ENCODE measurements at regions not wholly inside any gene's neighbourhood (a gene's known extent, or its start where the extent isn't known, plus 50 kb on each side); places are given as distances from the start of the nearest gene placed in this dataset.

GRCh38 chr1:105664495-105664894 is 1392.0 kb upstream of the PRMT6 start:
- no peak for TF ChIP-seq Cebpa-rat (IDR thresholded peaks at IDR 0.05)
- H3K27ac ChIP-seq = no peak overlapping the region
- H3K36me3 ChIP-seq = no peaks in the 10 kb centered on the region
- H3K9ac ChIP-seq = no peak overlapping the region
- no peaks in the 10 kb centered on the region for H4K20me1 ChIP-seq
- no peaks in the 10 kb centered on the region for H3K27me3 ChIP-seq
- no peaks in the 10 kb centered on the region for H3K9me3 ChIP-seq (replicated peaks in 1 of 11)
- no peak overlapping the region for H3K4me3 ChIP-seq
- no peaks in the 10 kb centered on the region for H3K4me1 ChIP-seq
- no peak overlapping the region for H3K4me2 ChIP-seq

- Histone ChIP-seq H3K27ac (no peak overlapping the region), H3K4me1 (no peaks in the 10 kb centered on the region), H3K27me3 (no peaks in the 10 kb centered on the region), H3K36me3 (no peaks in the 10 kb centered on the region), H4K20me1 (no peaks in the 10 kb centered on the region), H3K9ac (no peak overlapping the region), H3K9me3 (replicated peaks in 1 of 11) (no peaks in the 10 kb centered on the region), H3K4me2 (no peak overlapping the region), H3K4me3 (no peak overlapping the region)
- no peak for TF ChIP-seq Cebpa-rat (IDR thresholded peaks at IDR 0.05)
These were observed 1378.1 kb upstream of the PRMT6 start for GRCh38 chr1:105678334-105678733.

DNA sequence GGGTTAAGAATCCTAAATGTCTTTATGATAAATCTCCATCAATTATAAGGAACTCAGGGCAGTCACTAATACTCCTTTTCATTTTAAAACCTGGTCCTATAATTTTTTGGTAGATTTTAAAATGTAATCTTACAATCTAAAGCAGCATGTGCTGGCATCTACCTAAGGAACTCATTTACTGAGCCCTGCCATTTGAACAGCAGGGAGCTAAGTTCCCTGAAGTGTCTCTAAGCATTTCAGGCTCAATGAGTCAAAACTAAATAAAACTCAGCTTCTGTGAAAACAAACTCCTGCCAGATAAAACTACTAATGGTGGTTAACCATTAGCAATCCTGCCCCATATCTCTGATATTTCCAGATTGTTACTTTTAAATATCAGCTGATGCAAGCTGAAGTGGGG is 1371.8 kb upstream of the PRMT6 start:
- H3K27ac ChIP-seq = no peak overlapping the region
- H3K4me3 ChIP-seq = no peak overlapping the region
- no peak overlapping the region for H3K9ac ChIP-seq
- peaks cover 0 to 6% (median 0%) of the 10 kb centered on the region in 11 experiments; a peak in 1 of 22 replicates for H3K9me3 ChIP-seq (replicated peaks in 1 of 11)
- H3K36me3 ChIP-seq = no peaks in the 10 kb centered on the region
- H4K20me1 ChIP-seq = no peaks in the 10 kb centered on the region
- no peaks in the 10 kb centered on the region for H3K4me1 ChIP-seq
- H3K4me2 ChIP-seq = no peak overlapping the region
- TF ChIP-seq Cebpa-rat (IDR thresholded peaks at IDR 0.05) = no peak
- no peaks in the 10 kb centered on the region for H3K27me3 ChIP-seq

GRCh38 chr1:105686026-105686425 is 1370.4 kb upstream of the PRMT6 start:
- Histone ChIP-seq H3K27ac (no peak overlapping the region), H3K9me3 (replicated peaks in 1 of 11) (peaks cover 0 to 6% (median 0%) of the 10 kb centered on the region in 11 experiments; a peak in 1 of 22 replicates), H3K9ac (no peak overlapping the region), H3K4me3 (no peak overlapping the region), H3K36me3 (no peaks in the 10 kb centered on the region), H3K4me1 (no peaks in the 10 kb centered on the region), H3K27me3 (no peaks in the 10 kb centered on the region), H4K20me1 (no peaks in the 10 kb centered on the region), H3K4me2 (no peak overlapping the region)
- no peak for TF ChIP-seq Cebpa-rat (IDR thresholded peaks at IDR 0.05)

DNA sequence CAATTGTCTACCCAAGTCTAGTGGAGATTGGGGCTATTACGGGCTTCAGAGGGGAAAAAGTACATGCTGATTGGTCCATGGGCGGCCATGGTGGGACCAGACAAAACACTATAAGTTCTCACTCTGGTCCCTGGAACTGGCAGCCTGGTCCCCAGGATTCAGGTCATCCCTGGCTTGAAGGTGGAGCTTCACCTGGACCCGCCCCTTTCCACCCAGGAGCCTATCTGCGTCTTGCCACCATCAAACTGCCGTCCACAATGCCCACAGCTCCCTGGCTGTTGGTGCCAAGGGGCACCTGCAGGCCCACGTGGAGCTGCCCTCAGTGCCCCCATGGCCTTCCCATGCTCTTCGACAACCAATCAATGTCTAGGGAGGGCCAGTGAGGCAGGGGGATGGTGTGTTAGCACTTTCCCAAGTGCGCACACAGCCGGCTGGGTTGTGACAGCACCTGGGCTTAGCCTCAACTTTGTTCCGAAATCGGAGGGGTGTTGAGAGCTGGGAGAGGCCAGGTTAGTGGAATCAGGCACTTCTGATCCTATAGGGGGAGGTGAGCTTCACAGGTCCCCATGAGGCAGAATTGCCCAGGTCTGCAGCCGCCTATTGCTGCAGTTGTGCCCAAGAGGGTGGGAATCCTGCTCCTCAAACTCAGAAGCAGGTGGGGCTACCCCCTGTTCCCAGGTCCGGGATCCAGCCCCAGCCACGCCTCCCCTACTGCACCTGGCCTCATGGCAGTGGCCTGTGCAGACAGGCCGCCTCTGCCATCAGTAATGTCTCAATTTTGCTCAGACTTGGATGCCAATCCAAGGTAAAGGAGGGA is 1369.4 kb upstream of the PRMT6 start:
- H3K9ac ChIP-seq = no peak overlapping the region
- H4K20me1 ChIP-seq = no peaks in the 10 kb centered on the region
- no peak overlapping the region for H3K27ac ChIP-seq
- no peak overlapping the region for H3K4me3 ChIP-seq
- peaks cover 0 to 6% (median 0%) of the 10 kb centered on the region in 11 experiments; a peak in 1 of 22 replicates for H3K9me3 ChIP-seq (replicated peaks in 1 of 11)
- no peaks in the 10 kb centered on the region for H3K36me3 ChIP-seq
- no peaks in the 10 kb centered on the region for H3K4me1 ChIP-seq
- TF ChIP-seq Cebpa-rat (IDR thresholded peaks at IDR 0.05) = no peak
- H3K27me3 ChIP-seq = no peaks in the 10 kb centered on the region
- no peak overlapping the region for H3K4me2 ChIP-seq

DNA sequence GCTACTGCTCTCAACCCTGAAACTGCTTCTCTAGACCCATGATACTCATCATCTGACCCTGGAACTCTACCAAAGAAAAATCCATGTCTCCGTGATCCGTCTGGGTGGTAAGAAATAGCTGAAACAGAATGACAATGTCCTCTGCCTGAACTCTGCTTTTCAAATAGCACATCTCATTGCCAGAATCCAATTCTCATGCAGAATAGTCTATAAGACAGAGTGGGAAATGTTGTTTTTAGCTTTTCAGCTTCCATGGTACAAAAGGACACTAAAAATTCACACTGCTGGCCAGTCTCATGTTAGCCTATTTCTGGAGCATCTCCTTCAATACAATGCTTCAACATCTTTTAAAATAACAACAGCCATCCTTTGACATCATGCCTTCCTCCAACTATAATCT is 1355.8 kb upstream of the PRMT6 start:
- Histone ChIP-seq H3K4me2 (no peak overlapping the region), H3K4me1 (no peaks in the 10 kb centered on the region)

DNA sequence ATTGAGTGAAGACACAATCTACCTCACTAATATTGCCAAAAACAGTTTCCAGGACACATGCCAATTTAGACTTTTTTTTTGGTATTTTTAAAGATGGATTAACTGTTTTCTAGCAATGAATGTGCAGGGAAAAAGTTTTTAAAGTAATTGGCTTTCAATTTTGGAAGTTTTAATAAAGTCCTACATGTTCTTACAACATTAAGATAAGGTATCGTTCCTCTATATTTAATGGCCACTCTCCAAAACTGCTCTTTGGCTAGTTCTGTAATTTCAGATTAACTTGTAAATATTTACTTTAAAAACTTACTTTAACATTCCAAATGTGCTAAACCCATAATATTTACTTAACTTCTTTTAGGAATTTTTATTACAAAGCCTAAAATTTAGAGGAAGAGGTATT is 1332.2 kb upstream of the PRMT6 start:
- Histone ChIP-seq H3K9me3 (replicated peaks in 1 of 11) (no peaks in the 10 kb centered on the region), H3K9ac (no peak overlapping the region), H3K4me3 (no peak overlapping the region), H3K27ac (no peak overlapping the region), H3K27me3 (no peaks in the 10 kb centered on the region), H3K4me2 (no peak overlapping the region), H4K20me1 (no peaks in the 10 kb centered on the region), H3K36me3 (no peaks in the 10 kb centered on the region), H3K4me1 (no peaks in the 10 kb centered on the region)
- TF ChIP-seq Cebpa-rat (IDR thresholded peaks at IDR 0.05) = no peak

More for the DNA sequence above, 1355.8 kb upstream of the PRMT6 start:
- Histone ChIP-seq H3K27ac (no peak overlapping the region), H3K27me3 (no peaks in the 10 kb centered on the region), H3K36me3 (no peaks in the 10 kb centered on the region), H3K9me3 (replicated peaks in 1 of 11) (no peaks in the 10 kb centered on the region), H4K20me1 (no peaks in the 10 kb centered on the region), H3K9ac (no peak overlapping the region), H3K4me3 (no peak overlapping the region)
- TF ChIP-seq Cebpa-rat (IDR thresholded peaks at IDR 0.05) = no peak

DNA sequence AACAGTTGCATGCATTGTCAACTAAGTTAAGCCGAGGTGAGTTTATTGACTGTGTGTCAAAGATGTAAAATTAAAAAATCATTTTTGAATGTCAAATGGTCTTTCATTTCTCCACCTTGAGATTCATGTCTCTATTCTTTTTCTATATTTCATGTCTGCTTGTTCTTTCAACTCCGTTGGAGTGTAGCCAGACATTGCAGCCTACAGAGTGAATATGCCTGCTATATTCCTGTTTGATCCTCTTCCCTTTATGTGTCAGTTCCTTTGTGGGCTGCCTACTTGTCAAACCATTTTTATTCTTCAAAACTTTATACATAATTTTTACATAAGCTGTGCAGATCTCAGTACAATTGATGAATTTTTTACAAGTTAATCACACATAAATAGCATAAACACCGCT is 1325.8 kb upstream of the PRMT6 start:
- H3K4me3 ChIP-seq = no peak overlapping the region
- no peak overlapping the region for H3K27ac ChIP-seq

GRCh38 chr1:105736349-105736748 is 1320.1 kb upstream of the PRMT6 start:
- Histone ChIP-seq H3K4me2 (no peak overlapping the region), H3K36me3 (no peaks in the 10 kb centered on the region), H3K4me3 (no peak overlapping the region), H4K20me1 (no peaks in the 10 kb centered on the region), H3K27me3 (no peaks in the 10 kb centered on the region), H3K27ac (no peak overlapping the region), H3K4me1 (no peaks in the 10 kb centered on the region), H3K9me3 (replicated peaks in 1 of 11) (no peaks in the 10 kb centered on the region), H3K9ac (no peak overlapping the region)
- no peak for TF ChIP-seq Cebpa-rat (IDR thresholded peaks at IDR 0.05)

More for the DNA sequence above, 1325.8 kb upstream of the PRMT6 start:
- no peaks in the 10 kb centered on the region for H3K9me3 ChIP-seq (replicated peaks in 1 of 11)
- H3K9ac ChIP-seq = no peak overlapping the region
- no peaks in the 10 kb centered on the region for H3K36me3 ChIP-seq
- no peaks in the 10 kb centered on the region for H3K4me1 ChIP-seq
- no peak for TF ChIP-seq Cebpa-rat (IDR thresholded peaks at IDR 0.05)
- H3K27me3 ChIP-seq = no peaks in the 10 kb centered on the region
- H3K4me2 ChIP-seq = no peak overlapping the region
- no peaks in the 10 kb centered on the region for H4K20me1 ChIP-seq

DNA sequence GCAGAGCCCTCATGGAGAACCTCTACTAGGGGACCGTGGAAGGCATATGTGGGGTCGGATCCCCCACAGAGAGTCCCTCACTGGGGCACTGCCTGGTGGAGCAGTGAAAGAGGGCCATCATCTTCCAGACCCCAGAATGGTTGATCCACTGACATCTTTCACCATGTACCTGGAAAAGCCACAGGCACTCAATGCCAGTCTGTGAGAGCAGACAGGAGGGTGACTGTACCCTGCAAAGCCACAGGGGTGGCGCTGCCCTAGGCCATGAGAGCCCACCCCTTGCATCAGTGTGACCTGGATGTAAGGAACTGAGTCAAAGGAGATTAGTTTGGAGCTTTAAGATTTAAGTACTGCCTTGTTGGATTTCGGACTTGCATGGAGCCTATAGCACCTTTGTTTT is 1276.7 kb upstream of the PRMT6 start:
- no peaks in the 10 kb centered on the region for H3K36me3 ChIP-seq
- no peak for TF ChIP-seq Cebpa-rat (IDR thresholded peaks at IDR 0.05)
- no peak overlapping the region for H3K4me3 ChIP-seq
- no peaks in the 10 kb centered on the region for H3K27me3 ChIP-seq
- no peak overlapping the region for H3K27ac ChIP-seq
- H4K20me1 ChIP-seq = no peaks in the 10 kb centered on the region; a peak in 1 of 22 replicates
- H3K4me2 ChIP-seq = no peak overlapping the region
- no peak overlapping the region for H3K9ac ChIP-seq
- H3K4me1 ChIP-seq = no peaks in the 10 kb centered on the region
- H3K9me3 ChIP-seq (replicated peaks in 1 of 11) = peaks cover 0 to 8% (median 5%) of the 10 kb centered on the region in 11 experiments; a peak in 9 of 22 replicates
